MM.1S (cell line): ENCODE measurements at regions not wholly inside any gene's neighbourhood (a gene's known extent, or its start where the extent isn't known, plus 50 kb on each side); places are given as distances from the start of the nearest gene placed in this dataset.
A peak's percentile ranks its signal among the peaks of the same experiment; 100 is the strongest.

Experiments used
- DNase-seq: peaks from one replicate; pipeline ENCODE4 v3.0.0-alpha.2; 2015
- H2AFZ ChIP-seq: fragments of 300-600 bp; sonication (generic); 2 replicates; pipeline ENCODE4 v1.6.0; 2016; ENCODE audit warnings: antibody characterized with exemption, low read length
- H3F3A ChIP-seq: fragments of 300-600 bp; sonication (generic); 2 replicates; pipeline ENCODE4 v1.6.1; 2016; ENCODE audit warnings: mild to moderate bottlenecking, antibody characterized with exemption, low read length, moderate library complexity, mixed read lengths; ENCODE audit not compliant: insufficient read depth
- H3K27ac ChIP-seq: fragments of 300-600 bp; sonication (generic); 2 replicates; pipeline ENCODE4 v1.5.1; 2016; ENCODE audit warnings: mild to moderate bottlenecking, low read length
- H3K27me3 ChIP-seq: fragments of 300-600 bp; sonication (generic); replicated peaks from 2 replicates; pipeline ENCODE4 v1.6.0; 2016; ENCODE audit warnings: low read length; ENCODE audit not compliant: insufficient read depth
- H3K36me3 ChIP-seq: fragments of 300-600 bp; sonication (generic); replicated peaks from 2 replicates; pipeline ENCODE4 v1.6.1; 2016; ENCODE audit warnings: mild to moderate bottlenecking, low read length, mixed read lengths; ENCODE audit not compliant: insufficient read depth
- H3K4me1 ChIP-seq: fragments of 300-600 bp; sonication (generic); 2 replicates; pipeline ENCODE4 v1.6.1; 2016; ENCODE audit warnings: low read length, mixed read lengths
- H3K4me2 ChIP-seq: fragments of 300-600 bp; sonication (generic); 2 replicates; pipeline ENCODE4 v1.6.0; 2016; ENCODE audit warnings: low read depth, low read length
- H3K4me3 ChIP-seq: fragments of 300-600 bp; sonication (generic); 2 replicates; pipeline ENCODE4 v1.5.1; 2016; ENCODE audit warnings: low read length, mixed read lengths
- H3K79me2 ChIP-seq: fragments of 300-600 bp; sonication (generic); 2 replicates; pipeline ENCODE4 v1.6.1; 2016; ENCODE audit warnings: mixed run types, low read length, mixed read lengths
- H3K9ac ChIP-seq: fragments of 300-600 bp; sonication (generic); 2 replicates; pipeline ENCODE4 v1.6.1; 2016; ENCODE audit warnings: low read length, mixed read lengths
- H3K9me2 ChIP-seq: fragments of 300-600 bp; sonication (generic); replicated peaks from 2 replicates; pipeline ENCODE4 v1.6.1; 2016; ENCODE audit warnings: mild to moderate bottlenecking, low read length, mixed read lengths; ENCODE audit not compliant: insufficient read depth
- H3K9me3 ChIP-seq: fragments of 300-600 bp; sonication (generic); replicated peaks from 2 replicates; pipeline ENCODE4 v1.6.1; 2016; ENCODE audit warnings: mild to moderate bottlenecking, low read length, mixed read lengths; ENCODE audit not compliant: insufficient read depth
- H4K20me1 ChIP-seq: fragments of 300-600 bp; sonication (generic); 2 replicates; pipeline ENCODE4 v1.6.1; 2016; ENCODE audit warnings: mild to moderate bottlenecking, low read length, moderate library complexity, mixed read lengths; ENCODE audit not compliant: insufficient read depth
- EZH2 ChIP-seq: fragments of 300-600 bp; sonication (generic); optimal IDR thresholded peaks from 2 replicates; pipeline ENCODE3; 2017; ENCODE audit warnings: low read depth, mild to moderate bottlenecking, antibody characterized with exemption, low read length, mixed read lengths
- EZH2phosphoT487 ChIP-seq: fragments of 300-600 bp; sonication (generic); IDR thresholded peaks from 2 replicates; pipeline ENCODE4 v1.6.1; 2018; ENCODE audit warnings: antibody characterized with exemption, low read length
- TF ChIP-seq, protein P1 (sequence below): fragments of 300-600 bp; sonication (generic); IDR thresholded peaks from 2 replicates; pipeline ENCODE4 v1.5.1; 2016; ENCODE audit warnings: antibody characterized with exemption, low read length, mixed read lengths

DNA sequence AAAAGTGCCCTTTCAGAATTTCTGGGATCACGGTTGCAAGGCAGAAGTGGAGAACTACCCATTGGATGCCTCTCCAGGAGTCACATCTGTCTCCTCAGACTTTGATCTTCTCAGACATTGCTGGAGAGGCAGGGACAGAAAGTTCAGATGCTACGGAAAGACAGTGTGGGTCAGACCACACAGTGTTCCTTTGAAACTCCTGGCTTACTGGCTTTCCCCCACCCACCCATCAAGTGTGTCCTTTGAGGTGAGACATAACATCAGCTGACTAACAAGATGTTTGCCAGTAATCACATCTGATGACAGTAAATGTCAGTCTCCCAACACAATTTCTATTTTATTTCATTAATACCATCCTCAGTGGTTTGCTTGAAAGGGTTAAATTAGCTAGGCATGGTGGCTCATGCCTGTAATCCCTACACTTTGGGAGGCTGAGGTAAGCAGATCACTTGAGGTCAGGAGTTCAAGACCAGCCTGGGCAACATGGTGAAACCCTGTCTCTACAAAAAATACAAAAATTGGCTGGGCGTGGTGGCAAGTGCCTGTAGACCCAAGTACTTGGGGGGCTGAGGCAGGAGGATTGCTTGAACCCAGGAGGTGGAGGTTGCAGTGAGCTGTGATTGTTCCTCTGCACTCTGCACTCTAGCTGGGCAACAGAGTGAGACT, 67.2 kb upstream of the SNX9 start:
- no peaks in the 10 kb centered on the region for H3K9me3 ChIP-seq
- no peak overlapping the region for H3K4me3 ChIP-seq
- no peaks in the 10 kb centered on the region for H3K9me2 ChIP-seq
- no peak overlapping the region for H2AFZ ChIP-seq
- no peak overlapping the region for H3K27ac ChIP-seq
- no peaks in the 10 kb centered on the region for H3K79me2 ChIP-seq
- no peak for DNase-seq
- TF ChIP-seq, protein P1, sequence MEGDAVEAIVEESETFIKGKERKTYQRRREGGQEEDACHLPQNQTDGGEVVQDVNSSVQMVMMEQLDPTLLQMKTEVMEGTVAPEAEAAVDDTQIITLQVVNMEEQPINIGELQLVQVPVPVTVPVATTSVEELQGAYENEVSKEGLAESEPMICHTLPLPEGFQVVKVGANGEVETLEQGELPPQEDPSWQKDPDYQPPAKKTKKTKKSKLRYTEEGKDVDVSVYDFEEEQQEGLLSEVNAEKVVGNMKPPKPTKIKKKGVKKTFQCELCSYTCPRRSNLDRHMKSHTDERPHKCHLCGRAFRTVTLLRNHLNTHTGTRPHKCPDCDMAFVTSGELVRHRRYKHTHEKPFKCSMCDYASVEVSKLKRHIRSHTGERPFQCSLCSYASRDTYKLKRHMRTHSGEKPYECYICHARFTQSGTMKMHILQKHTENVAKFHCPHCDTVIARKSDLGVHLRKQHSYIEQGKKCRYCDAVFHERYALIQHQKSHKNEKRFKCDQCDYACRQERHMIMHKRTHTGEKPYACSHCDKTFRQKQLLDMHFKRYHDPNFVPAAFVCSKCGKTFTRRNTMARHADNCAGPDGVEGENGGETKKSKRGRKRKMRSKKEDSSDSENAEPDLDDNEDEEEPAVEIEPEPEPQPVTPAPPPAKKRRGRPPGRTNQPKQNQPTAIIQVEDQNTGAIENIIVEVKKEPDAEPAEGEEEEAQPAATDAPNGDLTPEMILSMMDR = no peak
- TF ChIP-seq EZH2phosphoT487 = no peak
- TF ChIP-seq EZH2 = no peak
- H3K4me1 ChIP-seq = no peaks in the 10 kb centered on the region
- no peak overlapping the region for H3K4me2 ChIP-seq
- H3K27me3 ChIP-seq = no peaks in the 10 kb centered on the region
- H3K9ac ChIP-seq = no peak overlapping the region
- no peaks in the 10 kb centered on the region for H4K20me1 ChIP-seq
- no peaks in the 10 kb centered on the region for H3F3A ChIP-seq
- H3K36me3 ChIP-seq = no peaks in the 10 kb centered on the region

GRCh38 chr6:157756708-157757429, 66.2 kb upstream of the SNX9 start:
- H3K27me3 ChIP-seq = no peaks in the 10 kb centered on the region
- H3K27ac ChIP-seq = no peak overlapping the region
- TF ChIP-seq, protein P1 = peak; percentile 63
- TF ChIP-seq EZH2 = no peak

DNA sequence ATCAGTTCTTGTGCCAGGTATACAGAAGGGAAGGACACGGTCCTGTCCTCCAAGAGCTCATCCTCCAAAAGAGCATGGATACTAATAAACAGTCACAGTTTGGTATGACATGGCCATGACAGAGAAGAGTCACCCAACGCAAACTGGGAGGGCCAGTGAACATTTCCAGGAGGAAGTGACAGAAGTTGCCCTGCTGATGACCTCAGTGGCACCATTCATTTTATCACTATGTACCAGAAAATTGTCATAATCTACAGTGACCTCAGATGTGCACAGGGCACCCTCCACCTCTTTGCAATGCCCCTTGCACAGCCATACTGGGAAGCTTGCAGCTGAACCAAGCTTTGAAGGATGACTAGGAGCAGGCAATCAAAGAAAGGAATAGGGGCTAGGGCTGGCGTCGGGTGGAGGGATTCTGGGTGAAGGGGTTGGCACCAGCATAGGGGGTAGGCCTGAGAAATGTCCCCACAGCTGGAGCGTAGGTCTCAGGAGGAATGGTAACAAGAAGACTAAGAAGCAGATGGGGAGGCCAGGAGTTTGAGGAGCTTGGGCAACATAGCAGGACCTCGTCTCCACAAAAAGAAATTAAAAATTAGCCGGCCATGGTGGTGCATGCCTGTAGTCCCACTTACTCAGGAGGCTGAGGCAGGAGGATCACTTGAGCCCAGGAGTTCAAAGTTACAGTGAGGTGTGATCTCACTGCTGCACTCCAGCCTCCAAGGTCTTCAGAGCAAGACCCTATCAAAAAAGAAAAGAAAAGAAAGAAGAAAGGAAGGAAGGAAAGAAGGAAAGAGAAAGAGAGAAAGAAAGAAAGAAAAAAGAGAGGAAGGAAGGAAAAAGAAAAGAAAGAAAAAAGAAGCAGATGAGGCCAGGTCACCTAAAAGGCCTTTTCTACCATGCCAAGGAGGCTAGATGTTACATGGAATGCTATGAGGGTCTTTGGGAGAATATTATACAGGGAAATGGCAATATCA, 65.3 kb upstream of the SNX9 start:
- H3K27ac ChIP-seq = no peak overlapping the region
- DNase-seq = no peak

More at GRCh38 chr6:157756708-157757429, 66.2 kb upstream of the SNX9 start:
- Histone ChIP-seq H3K9me2 (no peaks in the 10 kb centered on the region), H3K79me2 (no peaks in the 10 kb centered on the region), H3K4me1 (no peaks in the 10 kb centered on the region), H3K36me3 (no peaks in the 10 kb centered on the region), H3K4me3 (no peak overlapping the region), H3F3A (no peaks in the 10 kb centered on the region), H4K20me1 (no peaks in the 10 kb centered on the region), H3K9ac (no peak overlapping the region), H3K4me2 (peak overlapping the region; percentile 39; the same call in 1 of the 2 replicates), H3K9me3 (no peaks in the 10 kb centered on the region), H2AFZ (peak overlapping the region; percentile 53)
- peak; percentile 51 for DNase-seq

More for the DNA sequence above, 65.3 kb upstream of the SNX9 start:
- Histone ChIP-seq H3F3A (no peaks in the 10 kb centered on the region), H3K36me3 (no peaks in the 10 kb centered on the region), H3K9me3 (no peaks in the 10 kb centered on the region), H4K20me1 (no peaks in the 10 kb centered on the region), H3K79me2 (no peaks in the 10 kb centered on the region), H2AFZ (no peak overlapping the region), H3K9me2 (no peaks in the 10 kb centered on the region), H3K4me1 (peaks cover 3% of the 10 kb centered on the region), H3K27me3 (no peaks in the 10 kb centered on the region), H3K4me3 (no peak overlapping the region), H3K4me2 (no peak overlapping the region), H3K9ac (no peak overlapping the region)
- no peak for TF ChIP-seq EZH2phosphoT487
- TF ChIP-seq EZH2 = no peak
- TF ChIP-seq, protein P1 = no peak
